ENCODE measurements at regions not wholly inside any gene's neighbourhood (a gene's known extent, or its start where the extent isn't known, plus 50 kb on each side); places are given as distances from the start of the nearest gene placed in this dataset.

- no peaks in the 10 kb centered on the region for H3K4me1 ChIP-seq (ENCODE audit: control insufficient read depth, insufficient read depth, low read length)
- no peak overlapping the region for H3K27ac ChIP-seq (ENCODE audit: extremely low read depth, low read depth, low read length)
- H3K9me3 ChIP-seq (ENCODE audit: control insufficient read depth, insufficient read depth, low read depth, low read length): no peaks in the 10 kb centered on the region
- CTCF ChIA-PET: no interaction called here
- TF ChIP-seq ZNF510 (tag by site-specific recombination; IDR thresholded peaks at IDR 0.05; ENCODE audit: insufficient replicate concordance) (no peak), KLF8 (tag by site-specific recombination; IDR thresholded peaks at IDR 0.05) (no peak), GLIS2 (tag by site-specific recombination; IDR thresholded peaks at IDR 0.05) (no peak), INSM2 (tag by site-specific recombination; IDR thresholded peaks at IDR 0.05) (no peak), EGR2 (tag by site-specific recombination; IDR thresholded peaks at IDR 0.05; ENCODE audit: low read depth) (no peak), BCL11B (tag by site-specific recombination; IDR thresholded peaks at IDR 0.05; ENCODE audit: low read depth) (no peak), ZFP37 (tag by site-specific recombination; IDR thresholded peaks at IDR 0.05) (no peak), ZNF26 (tag by site-specific recombination; IDR thresholded peaks at IDR 0.05) (no peak), OSR2 (tag by site-specific recombination; IDR thresholded peaks at IDR 0.05) (no peak), ZNF626 (tag by site-specific recombination; IDR thresholded peaks at IDR 0.05) (no peak), ZNF692 (tag by site-specific recombination; IDR thresholded peaks at IDR 0.05) (no peak), ZNF16 (tag by site-specific recombination; IDR thresholded peaks at IDR 0.05; ENCODE audit: low read depth) (no peak), ZBTB7A (tag by site-specific recombination; IDR thresholded peaks at IDR 0.05; ENCODE audit: low read depth) (no peak)
- TF ChIP-seq, protein P1, sequence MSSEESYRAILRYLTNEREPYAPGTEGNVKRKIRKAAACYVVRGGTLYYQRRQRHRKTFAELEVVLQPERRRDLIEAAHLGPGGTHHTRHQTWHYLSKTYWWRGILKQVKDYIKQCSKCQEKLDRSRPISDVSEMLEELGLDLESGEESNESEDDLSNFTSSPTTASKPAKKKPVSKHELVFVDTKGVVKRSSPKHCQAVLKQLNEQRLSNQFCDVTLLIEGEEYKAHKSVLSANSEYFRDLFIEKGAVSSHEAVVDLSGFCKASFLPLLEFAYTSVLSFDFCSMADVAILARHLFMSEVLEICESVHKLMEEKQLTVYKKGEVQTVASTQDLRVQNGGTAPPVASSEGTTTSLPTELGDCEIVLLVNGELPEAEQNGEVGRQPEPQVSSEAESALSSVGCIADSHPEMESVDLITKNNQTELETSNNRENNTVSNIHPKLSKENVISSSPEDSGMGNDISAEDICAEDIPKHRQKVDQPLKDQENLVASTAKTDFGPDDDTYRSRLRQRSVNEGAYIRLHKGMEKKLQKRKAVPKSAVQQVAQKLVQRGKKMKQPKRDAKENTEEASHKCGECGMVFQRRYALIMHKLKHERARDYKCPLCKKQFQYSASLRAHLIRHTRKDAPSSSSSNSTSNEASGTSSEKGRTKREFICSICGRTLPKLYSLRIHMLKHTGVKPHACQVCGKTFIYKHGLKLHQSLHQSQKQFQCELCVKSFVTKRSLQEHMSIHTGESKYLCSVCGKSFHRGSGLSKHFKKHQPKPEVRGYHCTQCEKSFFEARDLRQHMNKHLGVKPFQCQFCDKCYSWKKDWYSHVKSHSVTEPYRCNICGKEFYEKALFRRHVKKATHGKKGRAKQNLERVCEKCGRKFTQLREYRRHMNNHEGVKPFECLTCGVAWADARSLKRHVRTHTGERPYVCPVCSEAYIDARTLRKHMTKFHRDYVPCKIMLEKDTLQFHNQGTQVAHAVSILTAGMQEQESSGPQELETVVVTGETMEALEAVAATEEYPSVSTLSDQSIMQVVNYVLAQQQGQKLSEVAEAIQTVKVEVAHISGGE (tag by site-specific recombination; conservative IDR thresholded peaks at IDR 0.05; ENCODE audit: low read depth): no peak
- TF ChIP-seq, protein P2, sequence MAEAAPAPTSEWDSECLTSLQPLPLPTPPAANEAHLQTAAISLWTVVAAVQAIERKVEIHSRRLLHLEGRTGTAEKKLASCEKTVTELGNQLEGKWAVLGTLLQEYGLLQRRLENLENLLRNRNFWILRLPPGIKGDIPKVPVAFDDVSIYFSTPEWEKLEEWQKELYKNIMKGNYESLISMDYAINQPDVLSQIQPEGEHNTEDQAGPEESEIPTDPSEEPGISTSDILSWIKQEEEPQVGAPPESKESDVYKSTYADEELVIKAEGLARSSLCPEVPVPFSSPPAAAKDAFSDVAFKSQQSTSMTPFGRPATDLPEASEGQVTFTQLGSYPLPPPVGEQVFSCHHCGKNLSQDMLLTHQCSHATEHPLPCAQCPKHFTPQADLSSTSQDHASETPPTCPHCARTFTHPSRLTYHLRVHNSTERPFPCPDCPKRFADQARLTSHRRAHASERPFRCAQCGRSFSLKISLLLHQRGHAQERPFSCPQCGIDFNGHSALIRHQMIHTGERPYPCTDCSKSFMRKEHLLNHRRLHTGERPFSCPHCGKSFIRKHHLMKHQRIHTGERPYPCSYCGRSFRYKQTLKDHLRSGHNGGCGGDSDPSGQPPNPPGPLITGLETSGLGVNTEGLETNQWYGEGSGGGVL (tag by site-specific recombination; IDR thresholded peaks at IDR 0.05): no peak
- H3K4me3 ChIP-seq (ENCODE audit: low read depth, low read length): no peak overlapping the region
- POLR2A ChIA-PET: no interaction called here
- H3K36me3 ChIP-seq (ENCODE audit: control insufficient read depth in 2 of 2, insufficient read depth in 1 of 2, low read length in 2 of 2): no peaks in the 10 kb centered on the region
Measured at GRCh38 chr11:69584160-69584559, 56.8 kb upstream of the CCND1 start.

- POLR2A ChIA-PET: no interaction called here
- no peaks in the 10 kb centered on the region for H3K4me1 ChIP-seq (ENCODE audit: control insufficient read depth, insufficient read depth, low read length)
- H3K27ac ChIP-seq (ENCODE audit: extremely low read depth, low read depth, low read length): no peak overlapping the region
- no peaks in the 10 kb centered on the region for H3K36me3 ChIP-seq (ENCODE audit: control insufficient read depth in 2 of 2, insufficient read depth in 1 of 2, low read length in 2 of 2)
- CTCF ChIA-PET: no interaction called here
- no peak overlapping the region for H3K4me3 ChIP-seq (ENCODE audit: low read depth, low read length)
- H3K9me3 ChIP-seq (ENCODE audit: control insufficient read depth, insufficient read depth, low read depth, low read length): no peaks in the 10 kb centered on the region
- TF ChIP-seq BCL11B (tag by site-specific recombination; IDR thresholded peaks at IDR 0.05; ENCODE audit: low read depth) (no peak), ZNF530 (tag by site-specific recombination; IDR thresholded peaks at IDR 0.05; ENCODE audit: low read depth) (no peak), ZNF747 (tag by site-specific recombination; IDR thresholded peaks at IDR 0.05) (no peak), ZNF501 (tag by site-specific recombination; IDR thresholded peaks at IDR 0.05) (no peak), SP3 (tag by site-specific recombination; IDR thresholded peaks at IDR 0.05) (no peak), SCRT1 (tag by site-specific recombination; IDR thresholded peaks at IDR 0.05; ENCODE audit: borderline replicate concordance) (no peak), PATZ1 (tag by site-specific recombination; IDR thresholded peaks at IDR 0.05) (no peak), ZNF654 (tag by site-specific recombination; IDR thresholded peaks at IDR 0.05; ENCODE audit: low read depth) (no peak), KLF7 (tag by site-specific recombination; IDR thresholded peaks at IDR 0.05; ENCODE audit: borderline replicate concordance) (no peak), SP7 (tag by site-specific recombination; IDR thresholded peaks at IDR 0.05) (no peak)
Measured at GRCh38 chr11:69585385-69585784, 55.6 kb upstream of the CCND1 start.
